SK-N-SH (cell line): ENCODE measurements at regions not wholly inside any gene's neighbourhood (a gene's known extent, or its start where the extent isn't known, plus 50 kb on each side); places are given as distances from the start of the nearest gene placed in this dataset.

Source experiments
- FOSL2 ChIP-seq: IDR thresholded peaks from 2 replicates; pipeline ENCODE4 v1.4.0; 2012; ENCODE audit warnings: low read depth, mild to moderate bottlenecking, moderate library complexity, borderline replicate concordance
- FOXJ3 ChIP-seq: sonication (generic); formaldehyde crosslinking; IDR thresholded peaks from 2 replicates; pipeline ENCODE4 v1.5.1; 2020; ENCODE audit warnings: mild to moderate bottlenecking, missing genetic modification reagents
- GABPA ChIP-seq: IDR thresholded peaks from 2 replicates; pipeline ENCODE4 v1.4.0; 2012; ENCODE audit warnings: low read depth, mild to moderate bottlenecking
- MEF2A ChIP-seq: IDR thresholded peaks from 2 replicates; pipeline ENCODE4 v1.4.0; 2012; ENCODE audit warnings: low read depth, borderline replicate concordance
- POLR2AphosphoS5 ChIP-seq: IDR thresholded peaks from 2 replicates; pipeline ENCODE4 v1.6.1; 2012; ENCODE audit warnings: low read depth, low read length
- RCOR1 ChIP-seq: fragments of 150-350 bp; IDR thresholded peaks from 2 replicates; pipeline ENCODE4 v1.6.1; 2017; ENCODE audit warnings: antibody characterized with exemption, low read length
- RXRA ChIP-seq: IDR thresholded peaks from 2 replicates; pipeline ENCODE4 v1.4.0; 2012; ENCODE audit warnings: low read depth, mild to moderate bottlenecking, borderline replicate concordance
- SIN3A ChIP-seq: IDR thresholded peaks from 2 replicates; pipeline ENCODE4 v1.6.1; 2012; ENCODE audit warnings: low read depth, mild to moderate bottlenecking, low read length, moderate library complexity, borderline replicate concordance
- TAF1 ChIP-seq: IDR thresholded peaks from 2 replicates; pipeline ENCODE4 v1.6.1; 2012; ENCODE audit warnings: low read depth, mild to moderate bottlenecking, low read length, moderate library complexity, borderline replicate concordance
- YY1 ChIP-seq: IDR thresholded peaks from 2 replicates; pipeline ENCODE4 v1.4.0; 2012; ENCODE audit warnings: low read depth, mild to moderate bottlenecking
- TF ChIP-seq, protein P1 (sequence below): fragments of 200-600 bp; sonication (generic); IDR thresholded peaks from 2 replicates; pipeline ENCODE4 v1.6.1; 2017; ENCODE audit warnings: antibody characterized with exemption, mild to moderate bottlenecking, moderate library complexity
- TF ChIP-seq, protein P2 (sequence below): IDR thresholded peaks from 2 replicates; pipeline ENCODE4 v1.6.1; 2012; ENCODE audit warnings: mild to moderate bottlenecking, low read depth, low read length, moderate library complexity

DNA sequence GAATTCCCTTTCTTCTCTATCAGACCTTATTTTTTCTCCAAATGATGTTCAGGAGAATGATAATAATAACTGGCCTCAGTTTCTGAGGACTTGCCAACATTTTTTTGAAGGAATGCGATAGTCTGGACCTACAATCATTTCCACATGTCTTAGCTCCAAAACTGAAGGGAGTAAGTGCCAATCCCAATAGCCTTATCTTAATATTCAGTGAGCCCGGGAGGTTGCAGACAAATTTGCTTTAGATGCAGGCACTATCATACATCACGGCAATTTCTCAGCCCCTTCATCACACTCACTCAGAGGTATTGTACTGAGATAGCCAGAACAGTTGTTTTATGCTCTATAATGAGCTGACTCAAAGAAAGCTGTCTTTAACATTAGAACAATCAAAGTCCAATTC lies 796.9 kb downstream of the ADGRL2 start:
- TF ChIP-seq, protein P1, sequence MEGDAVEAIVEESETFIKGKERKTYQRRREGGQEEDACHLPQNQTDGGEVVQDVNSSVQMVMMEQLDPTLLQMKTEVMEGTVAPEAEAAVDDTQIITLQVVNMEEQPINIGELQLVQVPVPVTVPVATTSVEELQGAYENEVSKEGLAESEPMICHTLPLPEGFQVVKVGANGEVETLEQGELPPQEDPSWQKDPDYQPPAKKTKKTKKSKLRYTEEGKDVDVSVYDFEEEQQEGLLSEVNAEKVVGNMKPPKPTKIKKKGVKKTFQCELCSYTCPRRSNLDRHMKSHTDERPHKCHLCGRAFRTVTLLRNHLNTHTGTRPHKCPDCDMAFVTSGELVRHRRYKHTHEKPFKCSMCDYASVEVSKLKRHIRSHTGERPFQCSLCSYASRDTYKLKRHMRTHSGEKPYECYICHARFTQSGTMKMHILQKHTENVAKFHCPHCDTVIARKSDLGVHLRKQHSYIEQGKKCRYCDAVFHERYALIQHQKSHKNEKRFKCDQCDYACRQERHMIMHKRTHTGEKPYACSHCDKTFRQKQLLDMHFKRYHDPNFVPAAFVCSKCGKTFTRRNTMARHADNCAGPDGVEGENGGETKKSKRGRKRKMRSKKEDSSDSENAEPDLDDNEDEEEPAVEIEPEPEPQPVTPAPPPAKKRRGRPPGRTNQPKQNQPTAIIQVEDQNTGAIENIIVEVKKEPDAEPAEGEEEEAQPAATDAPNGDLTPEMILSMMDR = no peak
- no peak for TF ChIP-seq GABPA
- no peak for TF ChIP-seq SIN3A
- no peak for TF ChIP-seq MEF2A
- no peak for TF ChIP-seq YY1
- TF ChIP-seq RCOR1 = peak; percentile 61; the same call in 1 of the 2 replicates
- TF ChIP-seq POLR2AphosphoS5 = no peak
- TF ChIP-seq, protein P2, sequence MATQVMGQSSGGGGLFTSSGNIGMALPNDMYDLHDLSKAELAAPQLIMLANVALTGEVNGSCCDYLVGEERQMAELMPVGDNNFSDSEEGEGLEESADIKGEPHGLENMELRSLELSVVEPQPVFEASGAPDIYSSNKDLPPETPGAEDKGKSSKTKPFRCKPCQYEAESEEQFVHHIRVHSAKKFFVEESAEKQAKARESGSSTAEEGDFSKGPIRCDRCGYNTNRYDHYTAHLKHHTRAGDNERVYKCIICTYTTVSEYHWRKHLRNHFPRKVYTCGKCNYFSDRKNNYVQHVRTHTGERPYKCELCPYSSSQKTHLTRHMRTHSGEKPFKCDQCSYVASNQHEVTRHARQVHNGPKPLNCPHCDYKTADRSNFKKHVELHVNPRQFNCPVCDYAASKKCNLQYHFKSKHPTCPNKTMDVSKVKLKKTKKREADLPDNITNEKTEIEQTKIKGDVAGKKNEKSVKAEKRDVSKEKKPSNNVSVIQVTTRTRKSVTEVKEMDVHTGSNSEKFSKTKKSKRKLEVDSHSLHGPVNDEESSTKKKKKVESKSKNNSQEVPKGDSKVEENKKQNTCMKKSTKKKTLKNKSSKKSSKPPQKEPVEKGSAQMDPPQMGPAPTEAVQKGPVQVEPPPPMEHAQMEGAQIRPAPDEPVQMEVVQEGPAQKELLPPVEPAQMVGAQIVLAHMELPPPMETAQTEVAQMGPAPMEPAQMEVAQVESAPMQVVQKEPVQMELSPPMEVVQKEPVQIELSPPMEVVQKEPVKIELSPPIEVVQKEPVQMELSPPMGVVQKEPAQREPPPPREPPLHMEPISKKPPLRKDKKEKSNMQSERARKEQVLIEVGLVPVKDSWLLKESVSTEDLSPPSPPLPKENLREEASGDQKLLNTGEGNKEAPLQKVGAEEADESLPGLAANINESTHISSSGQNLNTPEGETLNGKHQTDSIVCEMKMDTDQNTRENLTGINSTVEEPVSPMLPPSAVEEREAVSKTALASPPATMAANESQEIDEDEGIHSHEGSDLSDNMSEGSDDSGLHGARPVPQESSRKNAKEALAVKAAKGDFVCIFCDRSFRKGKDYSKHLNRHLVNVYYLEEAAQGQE = no peak
- no peak for TF ChIP-seq FOXJ3 (CRISPR knock-in tag)
- TF ChIP-seq RXRA = no peak
- TF ChIP-seq FOSL2 = no peak
- TF ChIP-seq TAF1 = no peak
